ENCODE measurements at regions not wholly inside any gene's neighbourhood (a gene's known extent, or its start where the extent isn't known, plus 50 kb on each side); places are given as distances from the start of the nearest gene placed in this dataset.

DNA sequence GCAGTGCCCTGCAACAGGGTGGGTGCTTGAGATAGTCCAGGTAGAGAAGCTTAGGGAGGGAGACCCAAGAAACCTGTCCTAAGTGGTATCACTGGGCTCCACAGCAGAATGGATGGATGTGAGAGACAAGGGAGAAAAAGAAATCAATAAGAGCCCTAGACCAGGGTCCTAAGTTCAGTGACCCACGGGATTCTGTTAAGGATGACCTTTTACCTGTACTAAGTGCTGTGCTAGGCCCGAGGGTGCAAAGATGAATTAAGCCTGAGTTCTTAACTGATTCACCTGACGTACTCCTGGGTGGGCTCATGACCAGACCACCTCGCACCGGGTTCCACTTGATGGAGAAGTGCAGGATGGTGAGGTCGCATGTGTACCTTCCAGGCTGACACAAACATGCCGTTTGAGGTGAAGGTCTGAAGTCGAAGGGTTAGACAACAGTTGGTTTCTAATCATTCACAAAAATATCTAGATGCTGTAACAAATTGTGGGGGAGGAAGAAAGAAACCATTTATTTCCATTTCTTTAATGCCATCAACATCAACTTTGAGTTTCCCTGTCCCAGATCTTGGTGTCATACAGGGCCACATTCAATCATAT, 166.5 kb downstream of the HERPUD2 start:
- TF ChIP-seq CTCF (IDR thresholded peaks at IDR 0.05 in 4 of 5, conservative IDR thresholded peaks at IDR 0.05 in 1 of 5) = no peak
- TF ChIP-seq POLR2A (IDR thresholded peaks at IDR 0.05) = no peak

All from gastrocnemius medialis (tissue), 4 donors.